Suprapubic skin (tissue), 4 donors: ENCODE measurements at regions not wholly inside any gene's neighbourhood (a gene's known extent, or its start where the extent isn't known, plus 50 kb on each side); places are given as distances from the start of the nearest gene placed in this dataset.

Source experiments
- DNase-seq, 2 donors: peaks; one replicate each; pipeline ENCODE4 v3.0.0-alpha.2; 2019; ENCODE audit warnings: low spot score in 2 of 2
- H3K27ac ChIP-seq: fragments of 200-600 bp; sonication (generic); one replicate; pipeline ENCODE4 v1.5.1; 2019
- H3K27me3 ChIP-seq: fragments of 200-600 bp; sonication (generic); one replicate; pipeline ENCODE4 v1.5.1; 2019
- H3K36me3 ChIP-seq: fragments of 200-600 bp; sonication (generic); one replicate; pipeline ENCODE4 v1.5.1; 2019
- H3K4me1 ChIP-seq: fragments of 200-600 bp; sonication (generic); one replicate; pipeline ENCODE4 v1.5.1; 2019
- H3K4me3 ChIP-seq: fragments of 200-600 bp; sonication (generic); one replicate; pipeline ENCODE4 v1.5.1; 2019; ENCODE audit warnings: mild to moderate bottlenecking
- H3K9me3 ChIP-seq: fragments of 200-600 bp; sonication (generic); one replicate; pipeline ENCODE4 v1.5.1; 2019
- EP300 ChIP-seq: sonication (generic); formaldehyde crosslinking; IDR thresholded peaks from one replicate; pipeline ENCODE4 v1.6.1; 2017; ENCODE audit warnings: antibody characterized with exemption
- POLR2A ChIP-seq, 2 donors: fragments of 450-650 bp; IDR thresholded peaks; one replicate each; pipeline ENCODE4 v1.6.1; 2017; ENCODE audit warnings: antibody characterized with exemption in 2 of 2, mild to moderate bottlenecking in 2 of 2, moderate library complexity in 2 of 2
- POLR2AphosphoS5 ChIP-seq, 3 donors: sonication (generic); formaldehyde crosslinking; IDR thresholded peaks; one replicate each; pipeline ENCODE4 v1.6.1; 2017; ENCODE audit warnings: antibody characterized with exemption in 3 of 3
- WGBS: methylation state at CpG from one replicate; pipeline ENCODE4 v1.1.5; 2018; 5-methylcytosine and 5-hydroxymethylcytosine counted together
- TF ChIP-seq, protein P1 (sequence below), 2 donors: fragments of 200-600 bp in 1 of 2; fragments of 450-650 bp in 1 of 2; sonication (generic) in 1 of 2; IDR thresholded peaks; one replicate each; pipeline ENCODE4 v1.5.1; 2016 to 2019; ENCODE audit warnings: antibody characterized with exemption in 2 of 2, mild to moderate bottlenecking in 1 of 2, moderate library complexity in 1 of 2

DNA sequence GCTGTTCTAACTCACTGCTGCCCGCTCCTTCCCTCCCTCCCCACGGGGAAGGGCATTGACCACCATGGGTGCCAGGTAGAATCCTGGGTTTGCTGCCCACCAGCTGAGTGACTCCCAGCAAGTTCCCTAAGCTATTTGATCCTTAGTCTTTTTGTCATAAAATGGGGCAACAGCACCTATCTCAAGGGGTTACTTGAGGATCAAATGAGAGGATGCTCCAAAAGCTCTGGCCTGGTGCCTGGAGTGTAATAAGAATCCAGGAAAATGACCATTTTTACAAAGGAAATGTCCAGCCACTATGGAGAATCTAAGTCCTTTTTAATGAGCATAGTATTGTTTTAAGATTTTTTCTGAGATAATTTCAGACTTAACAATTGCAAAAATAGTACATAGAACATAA is 61.4 kb upstream of the CMKLR1 start:
- H3K27ac ChIP-seq = no peak overlapping the region
- H3K4me1 ChIP-seq = no peaks in the 10 kb centered on the region
- H3K36me3 ChIP-seq = no peaks in the 10 kb centered on the region
- H3K4me3 ChIP-seq = no peak overlapping the region
- H3K9me3 ChIP-seq = no peaks in the 10 kb centered on the region
- WGBS = no CpG with 5 or more reads among the region's 2 CpGs
- no peak for DNase-seq
- no peak for TF ChIP-seq POLR2AphosphoS5 (IDR thresholded peaks at IDR 0.05)
- TF ChIP-seq POLR2A (IDR thresholded peaks at IDR 0.05) = no peak
- no peak for TF ChIP-seq EP300
- TF ChIP-seq, protein P1, sequence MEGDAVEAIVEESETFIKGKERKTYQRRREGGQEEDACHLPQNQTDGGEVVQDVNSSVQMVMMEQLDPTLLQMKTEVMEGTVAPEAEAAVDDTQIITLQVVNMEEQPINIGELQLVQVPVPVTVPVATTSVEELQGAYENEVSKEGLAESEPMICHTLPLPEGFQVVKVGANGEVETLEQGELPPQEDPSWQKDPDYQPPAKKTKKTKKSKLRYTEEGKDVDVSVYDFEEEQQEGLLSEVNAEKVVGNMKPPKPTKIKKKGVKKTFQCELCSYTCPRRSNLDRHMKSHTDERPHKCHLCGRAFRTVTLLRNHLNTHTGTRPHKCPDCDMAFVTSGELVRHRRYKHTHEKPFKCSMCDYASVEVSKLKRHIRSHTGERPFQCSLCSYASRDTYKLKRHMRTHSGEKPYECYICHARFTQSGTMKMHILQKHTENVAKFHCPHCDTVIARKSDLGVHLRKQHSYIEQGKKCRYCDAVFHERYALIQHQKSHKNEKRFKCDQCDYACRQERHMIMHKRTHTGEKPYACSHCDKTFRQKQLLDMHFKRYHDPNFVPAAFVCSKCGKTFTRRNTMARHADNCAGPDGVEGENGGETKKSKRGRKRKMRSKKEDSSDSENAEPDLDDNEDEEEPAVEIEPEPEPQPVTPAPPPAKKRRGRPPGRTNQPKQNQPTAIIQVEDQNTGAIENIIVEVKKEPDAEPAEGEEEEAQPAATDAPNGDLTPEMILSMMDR (IDR thresholded peaks at IDR 0.05) = no peak
- no peaks in the 10 kb centered on the region for H3K27me3 ChIP-seq

DNA sequence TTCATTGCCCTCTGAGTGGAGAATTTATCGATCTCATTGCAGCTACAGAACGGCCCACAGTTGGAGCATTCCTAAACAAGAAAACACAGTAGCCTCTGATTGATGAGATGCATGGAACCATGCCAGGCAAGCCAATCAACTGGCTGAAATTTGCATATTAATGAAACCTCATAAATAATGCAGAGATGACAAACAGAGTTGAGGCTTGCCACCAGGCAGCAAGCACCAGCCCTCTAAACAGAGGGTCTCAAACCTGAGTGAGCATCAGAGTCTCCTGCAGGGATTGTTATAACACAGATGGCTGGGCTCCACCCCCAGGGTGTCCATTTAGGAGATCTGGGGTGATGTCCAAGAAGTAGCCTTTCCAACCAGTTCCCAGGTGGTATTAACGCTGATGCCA is 60.9 kb upstream of the CMKLR1 start:
- DNase-seq = no peak
- H3K27ac ChIP-seq = no peak overlapping the region
- no peak overlapping the region for H3K4me3 ChIP-seq
- H3K36me3 ChIP-seq = no peaks in the 10 kb centered on the region
- H3K9me3 ChIP-seq = no peaks in the 10 kb centered on the region
- no peaks in the 10 kb centered on the region for H3K4me1 ChIP-seq
- 81% methylated on average over 2 of the region's 3 CpGs for WGBS
- no peaks in the 10 kb centered on the region for H3K27me3 ChIP-seq
- TF ChIP-seq POLR2A (IDR thresholded peaks at IDR 0.05) = no peak
- TF ChIP-seq POLR2AphosphoS5 (IDR thresholded peaks at IDR 0.05) = no peak
- TF ChIP-seq, protein P1 (IDR thresholded peaks at IDR 0.05) = no peak
- TF ChIP-seq EP300 = no peak

DNA sequence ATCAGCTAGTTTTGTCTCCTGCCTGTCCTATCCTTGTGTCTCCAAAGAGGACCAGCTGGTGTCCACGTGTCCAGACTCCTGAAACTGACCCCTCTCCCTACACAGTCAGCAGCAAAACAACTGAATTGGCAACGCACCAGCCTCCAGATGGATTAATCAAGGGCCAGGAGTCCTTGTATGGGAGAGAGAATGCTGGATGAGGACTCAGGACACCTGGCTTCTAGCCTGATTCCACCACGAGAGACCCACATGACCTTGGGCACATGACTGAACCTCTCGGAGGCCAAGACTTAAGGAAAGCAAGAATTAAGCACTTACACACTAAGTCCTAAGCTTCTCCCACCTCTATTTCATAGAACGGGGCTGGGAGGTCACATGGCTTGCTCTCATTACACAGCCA is 60.4 kb upstream of the CMKLR1 start:
- Histone ChIP-seq H3K4me3 (no peak overlapping the region), H3K36me3 (no peaks in the 10 kb centered on the region), H3K9me3 (no peaks in the 10 kb centered on the region), H3K27ac (no peak overlapping the region), H3K4me1 (no peaks in the 10 kb centered on the region), H3K27me3 (peaks cover under 1% of the 10 kb centered on the region)
- peak in 1 of 2 donors; percentile 76 for DNase-seq
- 24% methylated on average over 5 of the region's 5 CpGs for WGBS
- TF ChIP-seq POLR2AphosphoS5 (IDR thresholded peaks at IDR 0.05) (no peak), POLR2A (IDR thresholded peaks at IDR 0.05) (no peak), EP300 (no peak)
- TF ChIP-seq, protein P1 (IDR thresholded peaks at IDR 0.05) = no peak

DNA sequence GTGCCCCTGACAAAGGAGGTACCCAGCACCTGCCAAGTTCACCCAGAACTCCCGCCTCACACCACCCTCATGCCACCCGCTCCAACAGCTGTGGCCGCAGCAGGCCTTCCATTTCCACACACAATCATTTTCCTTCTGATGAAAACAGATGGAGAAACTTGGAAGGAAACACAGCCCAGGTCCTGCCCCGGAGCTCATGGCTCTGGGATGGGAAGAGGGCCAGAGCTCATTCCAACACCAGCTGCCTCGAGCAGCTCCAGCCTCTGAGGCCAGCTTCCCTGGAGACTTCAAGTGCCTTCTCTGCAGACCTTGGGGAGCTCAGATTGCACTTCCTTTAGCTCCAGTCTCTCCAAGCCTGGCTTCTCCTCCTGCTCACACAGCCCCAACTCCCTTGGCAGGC is 55.1 kb upstream of the CMKLR1 start:
- 73% methylated on average over 5 of the region's 5 CpGs for WGBS
- no peaks in the 10 kb centered on the region for H3K9me3 ChIP-seq
- DNase-seq = no peak
- TF ChIP-seq, protein P1 (IDR thresholded peaks at IDR 0.05) = no peak
- no peak for TF ChIP-seq POLR2A (IDR thresholded peaks at IDR 0.05)
- no peak for TF ChIP-seq POLR2AphosphoS5 (IDR thresholded peaks at IDR 0.05)
- no peak for TF ChIP-seq EP300
- no peak overlapping the region for H3K27ac ChIP-seq
- no peak overlapping the region for H3K4me3 ChIP-seq
- H3K27me3 ChIP-seq = peaks cover 6% of the 10 kb centered on the region
- H3K36me3 ChIP-seq = no peaks in the 10 kb centered on the region
- H3K4me1 ChIP-seq = no peaks in the 10 kb centered on the region

DNA sequence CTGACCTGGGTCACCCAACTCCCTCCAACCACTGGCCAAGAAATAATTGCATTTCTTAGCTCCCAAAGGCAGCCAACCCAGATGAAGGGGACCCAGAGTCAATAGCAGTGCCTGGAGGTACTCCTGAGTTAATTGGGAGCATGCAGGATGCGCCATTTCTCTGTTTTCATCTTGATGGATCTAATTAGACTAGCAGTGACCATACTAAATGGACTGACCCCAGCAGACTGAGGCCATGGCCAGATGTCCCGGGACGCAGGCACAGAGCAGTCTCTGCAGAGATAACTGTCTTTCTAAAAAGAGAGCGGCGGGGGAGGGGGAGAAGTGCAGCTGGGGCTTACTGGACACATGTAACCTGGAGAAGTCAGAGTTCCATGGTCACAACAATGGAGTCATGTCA is 53.2 kb upstream of the CMKLR1 start:
- Histone ChIP-seq H3K4me1 (no peaks in the 10 kb centered on the region), H3K4me3 (no peak overlapping the region), H3K36me3 (no peaks in the 10 kb centered on the region), H3K27me3 (peaks cover 6% of the 10 kb centered on the region), H3K9me3 (no peaks in the 10 kb centered on the region), H3K27ac (no peak overlapping the region)
- WGBS = 87% methylated on average over 5 of the region's 5 CpGs
- TF ChIP-seq POLR2AphosphoS5 (IDR thresholded peaks at IDR 0.05) = no peak
- no peak for TF ChIP-seq POLR2A (IDR thresholded peaks at IDR 0.05)
- TF ChIP-seq, protein P1 (IDR thresholded peaks at IDR 0.05) = no peak
- no peak for DNase-seq
